ENCODE measurements at regions not wholly inside any gene's neighbourhood (a gene's known extent, or its start where the extent isn't known, plus 50 kb on each side); places are given as distances from the start of the nearest gene placed in this dataset.
"Not testable (repeated sequence)": the region's sequence is repeated elsewhere in the genome, so short reads cannot be mapped to it uniquely, and the experiment has no call there.

- no peak for DNase-seq
Measured at GRCh38 chr5:35561396-35561795, 56.3 kb upstream of the SPEF2 start.

- no peak for DNase-seq
Measured at GRCh38 chr5:35557748-35558147, 59.9 kb upstream of the SPEF2 start.

DNA sequence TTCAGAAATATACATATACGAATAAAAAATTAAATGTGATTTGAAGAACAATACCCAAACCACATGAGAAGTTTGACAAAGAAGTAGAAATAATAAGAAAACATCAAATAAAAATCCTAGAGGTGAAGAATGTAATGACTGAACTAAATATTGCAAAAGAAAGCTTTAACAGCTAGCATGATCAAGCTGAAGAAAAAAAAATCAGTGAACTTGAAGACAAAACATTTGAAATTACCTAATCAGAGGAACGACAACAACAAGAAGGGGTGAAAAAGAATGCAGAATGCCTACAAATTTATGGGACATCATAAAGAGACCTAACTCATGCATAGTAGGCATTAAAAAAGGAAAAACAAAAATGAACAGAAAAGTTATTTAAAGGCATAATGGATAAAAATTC, 60.5 kb upstream of the SPEF2 start:
- no peak for DNase-seq

GRCh38 chr5:35554016-35554415, 63.6 kb upstream of the SPEF2 start:
- DNase-seq: no peak

DNA sequence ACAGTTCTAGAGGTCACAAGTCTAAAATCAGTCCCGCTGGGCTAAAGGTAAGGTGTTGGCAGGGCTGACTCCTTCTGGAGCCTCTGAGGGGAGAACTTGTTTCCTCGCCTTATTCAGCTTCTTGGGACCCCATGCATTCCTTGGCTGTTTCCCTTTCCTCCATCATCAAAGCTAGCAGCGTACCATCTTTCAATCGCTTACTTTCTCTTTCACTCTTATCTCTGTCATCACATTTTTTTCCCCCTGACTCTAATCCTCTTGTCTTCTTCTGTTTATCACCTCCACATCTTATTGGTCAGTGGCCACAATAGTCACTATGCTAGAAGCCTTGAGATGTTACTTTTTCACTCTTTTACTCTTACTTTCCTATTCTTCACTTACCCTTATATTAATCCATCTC, 72.5 kb upstream of the SPEF2 start:
- no peak for DNase-seq

- no peak for DNase-seq
Measured at GRCh38 chr5:35543408-35543807, 74.3 kb upstream of the SPEF2 start.

DNA sequence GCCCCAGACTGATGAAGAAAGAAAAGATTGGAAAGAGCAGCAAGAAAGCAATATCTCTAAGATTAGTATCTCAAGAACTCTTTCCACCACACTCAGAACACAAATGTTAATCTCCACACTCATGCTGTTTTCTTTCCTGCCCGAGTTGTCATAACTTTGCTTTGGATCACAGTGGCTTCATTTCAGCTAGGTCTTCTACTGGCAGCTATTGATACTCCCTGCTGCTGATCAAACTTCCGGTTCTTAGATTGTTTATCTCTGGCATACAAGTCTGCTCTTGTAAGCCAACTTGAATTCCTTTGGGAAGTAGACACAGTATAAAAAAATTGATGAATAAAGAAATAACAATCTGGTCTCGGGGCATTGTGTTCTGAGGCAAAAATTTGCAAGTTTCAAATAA, 77.7 kb upstream of the SPEF2 start:
- DNase-seq: no peak

- DNase-seq: no peak
Measured at GRCh38 chr5:35538198-35538931, 79.3 kb upstream of the SPEF2 start.

DNA sequence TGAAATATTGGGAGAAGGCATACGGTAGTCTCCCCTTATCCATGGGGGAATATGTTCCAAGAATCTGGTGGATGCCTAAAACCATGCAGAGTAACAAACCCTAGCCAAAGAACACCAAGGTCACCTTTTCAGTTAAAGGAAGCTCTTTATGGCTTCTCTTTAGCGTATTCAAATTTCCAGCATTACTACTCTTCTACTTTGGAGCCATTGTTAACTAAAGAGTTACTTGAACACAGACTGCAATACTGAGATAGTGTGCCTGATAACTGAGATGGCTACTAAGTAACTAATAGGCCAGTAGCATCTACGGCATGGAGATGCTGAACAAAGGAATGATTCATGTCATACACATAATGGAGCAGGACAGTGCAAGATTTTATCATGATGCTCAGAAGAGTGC, 84.5 kb upstream of the SPEF2 start:
- no peak for DNase-seq

- DNase-seq: not testable (repeated sequence)
Measured at GRCh38 chr5:35531553-35531952, 86.1 kb upstream of the SPEF2 start.

GRCh38 chr5:35518104-35518503, 99.6 kb upstream of the SPEF2 start:
- DNase-seq: no peak

- no peak for DNase-seq
Measured at GRCh38 chr5:35516271-35516670, 101.4 kb upstream of the SPEF2 start.

GRCh38 chr5:35513612-35514011, 104.1 kb upstream of the SPEF2 start:
- no peak for DNase-seq

- no peak for DNase-seq
Measured at GRCh38 chr5:35502206-35502605, 115.5 kb upstream of the SPEF2 start.

DNA sequence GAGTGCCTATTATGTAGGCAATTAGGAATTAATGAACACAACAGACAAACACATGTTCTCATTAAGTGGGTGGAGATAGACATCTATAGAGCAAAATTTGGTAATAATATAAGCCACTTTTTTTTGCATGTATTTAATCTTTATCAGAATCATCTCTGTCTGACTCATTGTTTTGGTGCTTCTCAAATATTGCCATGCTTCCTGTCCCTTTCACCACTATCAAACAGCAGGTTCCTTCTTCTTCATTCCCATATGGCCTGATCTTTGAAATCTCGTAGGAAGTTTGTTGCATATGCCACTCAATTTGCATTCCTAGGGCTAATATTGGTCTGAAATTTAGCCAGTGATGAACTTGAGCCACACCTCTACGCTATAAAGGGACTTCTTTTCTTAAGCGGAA, 128.9 kb upstream of the SPEF2 start:
- no peak for DNase-seq

- DNase-seq: no peak
Measured at GRCh38 chr5:35488055-35488454, 129.6 kb upstream of the SPEF2 start.

DNA sequence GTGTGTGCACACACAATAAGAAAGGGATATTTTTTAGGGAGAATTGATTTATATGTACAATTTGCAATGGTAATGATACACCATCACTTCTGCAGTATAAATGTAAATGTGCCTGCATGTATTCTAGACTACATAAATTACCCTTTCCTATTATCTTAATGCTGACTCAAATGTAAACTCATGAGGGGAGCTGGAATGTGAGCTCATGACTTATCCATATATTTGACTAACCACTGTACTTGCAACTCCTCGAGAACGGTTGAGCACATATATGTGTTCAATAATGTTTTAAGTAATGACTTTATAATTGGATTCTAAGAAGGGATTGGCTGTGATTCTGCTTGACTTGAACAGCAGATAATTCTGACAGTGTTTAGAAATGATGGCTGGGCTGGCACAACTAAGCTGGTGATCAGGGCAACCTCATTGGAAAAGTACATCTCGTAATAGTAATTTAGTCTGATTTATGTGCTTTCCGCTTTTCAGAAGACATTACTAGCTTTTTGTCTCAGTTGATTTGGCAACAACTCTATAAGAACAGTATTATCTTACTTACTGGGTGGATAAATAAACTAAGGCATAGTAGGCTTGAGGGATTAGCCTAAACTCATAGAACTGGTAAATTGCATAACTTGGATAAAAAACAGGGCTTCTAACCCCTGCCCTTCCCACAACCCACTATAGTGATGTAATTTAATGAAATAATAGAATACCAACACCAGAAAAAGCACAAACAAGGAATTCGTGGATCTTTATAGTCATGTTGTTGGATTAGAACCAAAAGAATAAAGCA, 130.2 kb upstream of the SPEF2 start:
- no peak for DNase-seq

GRCh38 chr5:35485487-35485886, 132.2 kb upstream of the SPEF2 start:
- DNase-seq: no peak

- no peak for DNase-seq
Measured at GRCh38 chr5:35484241-35484640, 133.4 kb upstream of the SPEF2 start.

DNA sequence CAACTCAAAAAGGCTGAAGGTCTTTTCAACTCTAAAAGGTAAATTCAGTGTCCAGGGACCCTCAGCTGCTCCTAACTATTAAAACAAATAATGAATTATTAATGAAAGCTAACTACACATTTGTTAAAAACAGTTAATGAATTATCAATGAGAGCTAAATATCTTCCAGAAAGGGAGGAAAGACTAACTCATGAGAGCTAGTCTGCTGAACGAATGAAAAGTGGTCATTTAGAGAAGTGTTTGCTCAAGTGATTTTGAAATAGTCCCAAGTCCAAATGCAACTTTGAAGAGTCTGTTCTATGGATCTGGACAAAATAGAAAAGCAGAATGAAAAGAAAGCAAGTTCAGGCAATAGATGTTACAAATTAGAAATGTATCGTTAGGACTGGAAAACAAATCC, 133.9 kb upstream of the SPEF2 start:
- DNase-seq: no peak

DNA sequence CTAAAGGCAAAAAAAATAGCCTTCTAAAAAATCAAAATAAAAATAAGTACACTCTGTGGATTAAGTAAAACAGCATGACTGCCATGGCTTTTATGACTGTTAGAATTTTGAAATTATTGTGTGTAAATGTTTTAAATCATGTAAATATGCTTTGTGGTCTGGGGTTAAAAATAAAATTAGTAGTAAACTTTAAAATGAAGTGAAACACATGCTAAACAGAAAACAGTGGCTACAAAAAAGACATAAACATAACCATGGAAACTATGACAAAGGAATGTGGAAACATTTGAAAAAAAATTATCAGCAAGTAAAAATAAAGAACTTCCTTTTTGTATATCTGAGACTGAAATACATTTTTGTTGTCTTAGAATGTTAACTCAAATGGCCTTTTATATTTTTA, 134.5 kb upstream of the SPEF2 start:
- DNase-seq: no peak

DNA sequence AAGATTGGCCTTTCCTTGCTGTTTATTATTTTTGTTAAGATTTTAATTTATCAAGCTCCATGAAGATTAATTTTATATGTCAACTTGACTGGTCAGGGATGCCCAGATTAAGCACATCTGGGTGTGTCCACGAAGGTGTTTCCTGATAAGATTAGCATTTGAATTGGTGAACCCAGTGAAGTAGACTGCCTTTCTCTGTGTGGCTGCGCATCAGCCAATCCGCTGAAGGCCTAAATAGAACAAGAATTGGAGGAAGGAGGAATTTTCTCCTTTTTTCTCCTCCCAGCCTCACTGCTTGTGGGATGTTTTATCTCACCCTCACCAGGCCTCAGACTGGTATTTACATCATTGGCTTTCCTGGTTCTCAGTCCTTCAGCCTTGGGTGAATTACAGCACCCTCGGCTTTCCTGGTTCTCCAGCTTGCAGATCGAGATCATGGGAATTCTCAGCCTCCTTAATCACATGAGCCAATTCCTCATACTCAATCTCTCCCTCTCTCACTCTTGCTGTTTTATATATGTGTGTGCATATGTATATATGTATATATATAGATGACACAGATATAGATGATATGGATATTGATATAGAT, 135.4 kb upstream of the SPEF2 start:
- DNase-seq: no peak

GRCh38 chr5:35478856-35479682, 138.6 kb upstream of the SPEF2 start:
- DNase-seq: no peak

All from activated naive CD4-positive, alpha-beta T cell treated with Interleukin-2 at 50 U/mL for 16 hours (primary cell).